ENCODE measurements at regions not wholly inside any gene's neighbourhood (a gene's known extent, or its start where the extent isn't known, plus 50 kb on each side); places are given as distances from the start of the nearest gene placed in this dataset.
"Not testable (repeated sequence)": the region's sequence is repeated elsewhere in the genome, so short reads cannot be mapped to it uniquely, and the experiment has no call there.

GRCh38 chr10:128178302-128178958 lies 52.2 kb upstream of the MKI67 start:
- DNase-seq = no peak

GRCh38 chr10:128180843-128181242 lies 54.6 kb upstream of the MKI67 start:
- no peak for DNase-seq

- no peak for DNase-seq
Measured at GRCh38 chr10:128185627-128186026, 59.4 kb upstream of the MKI67 start.

GRCh38 chr10:128186959-128187787 lies 61.0 kb upstream of the MKI67 start:
- DNase-seq = no peak

GRCh38 chr10:128187788-128188185 lies 61.6 kb upstream of the MKI67 start:
- DNase-seq = no peak

GRCh38 chr10:128189176-128189575 lies 63.0 kb upstream of the MKI67 start:
- DNase-seq = no peak

GRCh38 chr10:128191847-128192246 lies 65.6 kb upstream of the MKI67 start:
- no peak for DNase-seq

- DNase-seq = not testable (repeated sequence)
Measured at GRCh38 chr10:128201826-128202225, 75.6 kb upstream of the MKI67 start.

GRCh38 chr10:128203028-128203427 lies 76.8 kb upstream of the MKI67 start:
- no peak for DNase-seq

- not testable (repeated sequence) for DNase-seq
Measured at GRCh38 chr10:128205591-128205990, 79.4 kb upstream of the MKI67 start.

GRCh38 chr10:128206676-128207075 lies 80.5 kb upstream of the MKI67 start:
- DNase-seq = no peak

GRCh38 chr10:128209862-128210214 lies 83.6 kb upstream of the MKI67 start:
- DNase-seq = no peak

GRCh38 chr10:128210215-128211063 lies 84.2 kb upstream of the MKI67 start:
- peak; percentile 41 for DNase-seq

- DNase-seq = no peak
Measured at GRCh38 chr10:128211064-128211504, 84.9 kb upstream of the MKI67 start.

- DNase-seq = peak; percentile 82
Measured at GRCh38 chr10:128211953-128212727, 85.9 kb upstream of the MKI67 start.

- DNase-seq = no peak
Measured at GRCh38 chr10:128213156-128213555, 86.9 kb upstream of the MKI67 start.

- DNase-seq = no peak
Measured at GRCh38 chr10:128215733-128216132, 89.5 kb upstream of the MKI67 start.

GRCh38 chr10:128217136-128217535 lies 90.9 kb upstream of the MKI67 start:
- DNase-seq = no peak

GRCh38 chr10:128218161-128218560 lies 91.9 kb upstream of the MKI67 start:
- no peak for DNase-seq

GRCh38 chr10:128219295-128219694 lies 93.1 kb upstream of the MKI67 start:
- DNase-seq = no peak

GRCh38 chr10:128220021-128220420 lies 93.8 kb upstream of the MKI67 start:
- DNase-seq = no peak

- DNase-seq = no peak
Measured at GRCh38 chr10:128221117-128221516, 94.9 kb upstream of the MKI67 start.
